ENCODE measurements at regions not wholly inside any gene's neighbourhood (a gene's known extent, or its start where the extent isn't known, plus 50 kb on each side); places are given as distances from the start of the nearest gene placed in this dataset.

DNA sequence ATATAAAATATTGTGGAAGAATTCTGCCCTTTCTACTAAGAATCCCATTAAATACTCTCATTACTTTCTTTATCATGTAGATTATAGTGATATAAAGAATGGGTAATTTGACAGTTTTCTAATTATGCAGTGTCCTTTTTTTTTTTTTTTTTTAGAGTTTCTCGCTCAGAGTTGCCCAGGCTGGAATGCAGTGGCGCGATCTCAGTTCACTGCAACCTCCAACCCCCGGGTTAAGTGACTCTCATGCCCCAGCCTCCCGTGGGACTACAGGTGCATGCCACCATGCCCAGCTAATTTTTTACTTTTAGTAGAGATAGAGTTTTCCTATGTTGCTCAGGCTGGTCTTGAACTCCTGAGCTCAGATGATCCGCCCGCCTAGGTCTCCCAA lies 1143.4 kb upstream of the SORCS1 start:
- ChIA-PET POLR2A (no interaction called here), CTCF (no interaction called here)
- DNase-seq (ENCODE audit: extremely low spot score), result no peak
- TF ChIP-seq L3MBTL2 (conservative IDR thresholded peaks at IDR 0.05) (no peak), FOXM1 (IDR thresholded peaks at IDR 0.05; ENCODE audit: borderline replicate concordance) (no peak), LEF1 (IDR thresholded peaks at IDR 0.05; ENCODE audit: borderline replicate concordance) (no peak), FOXK2 (IDR thresholded peaks at IDR 0.05) (no peak), CTBP1 (IDR thresholded peaks at IDR 0.05; ENCODE audit: borderline replicate concordance) (no peak), HDGF (IDR thresholded peaks at IDR 0.05; ENCODE audit: borderline replicate concordance) (no peak), TARDBP (IDR thresholded peaks at IDR 0.05) (no peak), ARNT (IDR thresholded peaks at IDR 0.05) (no peak), ZNF384 (IDR thresholded peaks at IDR 0.05) (no peak), ELF4 (IDR thresholded peaks at IDR 0.05) (no peak), SP1 (IDR thresholded peaks at IDR 0.05) (no peak), BHLHE40 (IDR thresholded peaks at IDR 0.05; ENCODE audit: borderline replicate concordance) (no peak), NFRKB (IDR thresholded peaks at IDR 0.05) (no peak), SUZ12 (IDR thresholded peaks at IDR 0.05) (no peak)
- TF ChIP-seq, protein P1, sequence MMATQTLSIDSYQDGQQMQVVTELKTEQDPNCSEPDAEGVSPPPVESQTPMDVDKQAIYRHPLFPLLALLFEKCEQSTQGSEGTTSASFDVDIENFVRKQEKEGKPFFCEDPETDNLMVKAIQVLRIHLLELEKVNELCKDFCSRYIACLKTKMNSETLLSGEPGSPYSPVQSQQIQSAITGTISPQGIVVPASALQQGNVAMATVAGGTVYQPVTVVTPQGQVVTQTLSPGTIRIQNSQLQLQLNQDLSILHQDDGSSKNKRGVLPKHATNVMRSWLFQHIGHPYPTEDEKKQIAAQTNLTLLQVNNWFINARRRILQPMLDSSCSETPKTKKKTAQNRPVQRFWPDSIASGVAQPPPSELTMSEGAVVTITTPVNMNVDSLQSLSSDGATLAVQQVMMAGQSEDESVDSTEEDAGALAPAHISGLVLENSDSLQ (IDR thresholded peaks at IDR 0.05), result no peak

DNA sequence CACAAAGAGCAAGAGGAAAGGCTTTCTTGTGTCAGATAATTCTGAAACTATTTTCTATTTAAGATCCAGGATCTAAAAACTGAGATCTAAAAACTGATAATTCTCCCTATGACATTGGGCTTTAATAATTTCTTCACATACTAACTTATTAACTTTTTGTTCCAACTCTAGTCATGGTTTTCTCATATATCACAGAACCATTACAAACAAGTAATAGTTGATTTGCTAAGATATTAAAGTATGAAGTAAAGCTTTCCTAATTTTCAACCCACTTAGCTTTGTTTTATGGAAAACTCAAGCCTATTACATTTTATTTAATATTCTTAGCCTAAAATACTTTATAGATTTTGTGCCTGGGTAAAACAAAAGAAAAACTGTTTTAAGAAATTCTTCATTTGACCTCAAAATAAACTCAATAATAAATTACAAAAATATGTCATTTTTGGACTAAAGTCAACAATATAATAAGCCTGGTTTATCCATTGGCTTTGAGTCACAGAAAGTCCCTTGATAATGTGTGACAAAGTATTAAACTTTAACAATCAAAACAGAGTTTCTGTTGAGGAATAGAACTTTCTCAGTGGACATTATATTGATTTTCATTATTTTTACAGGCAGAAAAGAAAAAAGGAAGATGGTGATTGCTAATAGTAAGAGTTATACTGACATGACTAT lies 1142.9 kb upstream of the SORCS1 start:
- CTCF ChIA-PET, result no interaction called here
- TF ChIP-seq BHLHE40 (IDR thresholded peaks at IDR 0.05; ENCODE audit: borderline replicate concordance) (no peak), L3MBTL2 (conservative IDR thresholded peaks at IDR 0.05) (no peak), LEF1 (IDR thresholded peaks at IDR 0.05; ENCODE audit: borderline replicate concordance) (no peak), HDGF (IDR thresholded peaks at IDR 0.05; ENCODE audit: borderline replicate concordance) (no peak), FOXA1 (IDR thresholded peaks at IDR 0.05) (no peak), TARDBP (IDR thresholded peaks at IDR 0.05) (no peak), ARNT (IDR thresholded peaks at IDR 0.05) (no peak), FOXM1 (IDR thresholded peaks at IDR 0.05; ENCODE audit: borderline replicate concordance) (no peak), ZNF384 (IDR thresholded peaks at IDR 0.05) (no peak), ELF4 (IDR thresholded peaks at IDR 0.05) (no peak), SUZ12 (IDR thresholded peaks at IDR 0.05) (no peak), CTBP1 (IDR thresholded peaks at IDR 0.05; ENCODE audit: borderline replicate concordance) (no peak)
- TF ChIP-seq, protein P1 (IDR thresholded peaks at IDR 0.05), result no peak
- DNase-seq (ENCODE audit: extremely low spot score), result no peak
- POLR2A ChIA-PET, result no interaction called here

DNA sequence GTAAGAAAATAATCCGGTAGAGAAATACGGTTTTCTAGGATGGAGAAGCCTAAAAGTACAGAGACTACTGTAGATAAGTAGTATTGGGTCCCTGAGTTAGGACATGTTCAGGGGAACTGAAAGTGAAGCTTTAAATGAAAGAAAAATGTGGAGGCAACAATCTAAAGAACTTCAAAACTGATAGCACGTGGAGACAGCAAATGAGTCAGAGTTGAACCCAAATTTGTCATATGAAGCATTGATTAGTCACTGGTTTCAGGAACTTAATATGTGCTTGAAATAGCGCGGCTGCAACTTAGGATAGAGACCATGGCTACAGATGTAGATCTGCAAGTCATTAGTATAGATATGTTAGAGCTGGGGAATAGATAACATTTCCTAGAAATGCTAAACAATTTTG lies 1138.6 kb upstream of the SORCS1 start:
- POLR2A ChIA-PET, result no interaction called here
- TF ChIP-seq TARDBP (IDR thresholded peaks at IDR 0.05), result no peak
- CTCF ChIA-PET, result no interaction called here
- DNase-seq (ENCODE audit: extremely low spot score), result no peak

DNA sequence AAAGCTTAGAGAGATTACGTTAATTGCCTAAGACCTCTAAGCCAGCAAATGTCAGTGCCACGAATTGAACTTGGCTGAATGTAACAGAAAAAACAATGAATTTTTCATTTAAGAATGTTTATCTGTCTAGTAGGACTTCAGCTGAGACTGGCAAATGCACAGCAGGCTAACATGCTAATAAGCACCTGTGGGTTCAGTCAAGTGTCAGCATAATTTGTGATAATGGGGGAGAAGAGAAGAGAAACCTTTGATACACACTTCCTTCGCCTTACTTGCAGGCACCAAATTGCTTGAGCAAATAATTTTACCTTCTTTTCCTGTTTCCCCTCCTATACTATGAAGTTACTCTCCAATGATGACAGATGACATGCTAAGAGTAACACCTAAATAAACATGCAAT lies 1136.5 kb upstream of the SORCS1 start:
- DNase-seq (ENCODE audit: extremely low spot score), result no peak
- ChIA-PET CTCF (no interaction called here), POLR2A (no interaction called here)
- TF ChIP-seq NFRKB (IDR thresholded peaks at IDR 0.05) (no peak), SP1 (IDR thresholded peaks at IDR 0.05) (no peak), LEF1 (IDR thresholded peaks at IDR 0.05; ENCODE audit: borderline replicate concordance) (no peak), ARNT (IDR thresholded peaks at IDR 0.05) (no peak), BHLHE40 (IDR thresholded peaks at IDR 0.05; ENCODE audit: borderline replicate concordance) (no peak), TARDBP (IDR thresholded peaks at IDR 0.05) (no peak), L3MBTL2 (conservative IDR thresholded peaks at IDR 0.05) (no peak), ELF4 (IDR thresholded peaks at IDR 0.05) (no peak), HDGF (IDR thresholded peaks at IDR 0.05; ENCODE audit: borderline replicate concordance) (no peak), FOXM1 (IDR thresholded peaks at IDR 0.05; ENCODE audit: borderline replicate concordance) (no peak)
- TF ChIP-seq, protein P1 (IDR thresholded peaks at IDR 0.05), result no peak

DNA sequence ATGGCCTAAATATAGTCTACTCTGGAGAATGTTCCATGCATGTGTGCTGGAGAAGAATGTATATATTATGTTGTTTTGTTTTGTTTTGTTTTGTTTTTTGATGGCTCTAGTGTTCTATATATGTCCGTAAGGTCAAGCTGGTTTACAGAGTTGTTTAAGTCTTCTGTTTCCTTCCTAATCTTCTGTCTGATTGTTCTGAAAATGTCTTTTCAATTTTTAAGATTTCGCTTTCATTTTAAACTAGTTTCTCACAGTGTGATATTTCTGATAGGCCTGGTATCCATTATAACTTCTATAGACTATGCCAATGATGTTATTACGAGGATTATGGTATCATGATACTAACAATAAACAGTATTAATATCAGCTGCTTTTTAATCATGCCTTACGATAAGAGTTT lies 1126.3 kb upstream of the SORCS1 start:
- DNase-seq (ENCODE audit: extremely low spot score), result no peak
- ChIA-PET POLR2A (no interaction called here), CTCF (no interaction called here)
- TF ChIP-seq HDGF (IDR thresholded peaks at IDR 0.05; ENCODE audit: borderline replicate concordance) (no peak), FOXM1 (IDR thresholded peaks at IDR 0.05; ENCODE audit: borderline replicate concordance) (no peak), CTBP1 (IDR thresholded peaks at IDR 0.05; ENCODE audit: borderline replicate concordance) (no peak), FOXA1 (IDR thresholded peaks at IDR 0.05) (no peak), ELF4 (IDR thresholded peaks at IDR 0.05) (no peak), SUZ12 (IDR thresholded peaks at IDR 0.05) (no peak), LEF1 (IDR thresholded peaks at IDR 0.05; ENCODE audit: borderline replicate concordance) (no peak), SP1 (IDR thresholded peaks at IDR 0.05) (no peak), FOXK2 (IDR thresholded peaks at IDR 0.05) (no peak), ARNT (IDR thresholded peaks at IDR 0.05) (no peak), TARDBP (IDR thresholded peaks at IDR 0.05) (no peak), NFRKB (IDR thresholded peaks at IDR 0.05) (no peak), ZNF384 (IDR thresholded peaks at IDR 0.05) (no peak), BHLHE40 (IDR thresholded peaks at IDR 0.05; ENCODE audit: borderline replicate concordance) (no peak), L3MBTL2 (conservative IDR thresholded peaks at IDR 0.05) (no peak)
- TF ChIP-seq, protein P1 (IDR thresholded peaks at IDR 0.05), result no peak

All from HEK293T (cell line).